ENCODE measurements at regions not wholly inside any gene's neighbourhood (a gene's known extent, or its start where the extent isn't known, plus 50 kb on each side); places are given as distances from the start of the nearest gene placed in this dataset.

GRCh38 chr11:115769891-115770290, 265.7 kb upstream of the CADM1 start:
- Histone ChIP-seq H3F3A (ENCODE audit: insufficient read depth) (no peaks in the 10 kb centered on the region), H3K4me1 (ENCODE audit: insufficient read depth) (no peaks in the 10 kb centered on the region), H3K36me3 (ENCODE audit: low read depth) (no peaks in the 10 kb centered on the region), H4K20me1 (ENCODE audit: insufficient read depth) (no peaks in the 10 kb centered on the region), H3K4me3 (no peak overlapping the region), H3K9me3 (ENCODE audit: low read depth) (no peaks in the 10 kb centered on the region), H3K27ac (no peak overlapping the region), H2AFZ (no peak overlapping the region), H3K9ac (no peak overlapping the region), H3K27me3 (replicated peaks; ENCODE audit: insufficient read depth) (no peaks in the 10 kb centered on the region), H3K79me2 (ENCODE audit: insufficient read depth) (no peaks in the 10 kb centered on the region), H3K4me2 (ENCODE audit: unreplicated experiment) (no peak overlapping the region), H3K9me2 (ENCODE audit: insufficient read depth) (no peaks in the 10 kb centered on the region)
- 15 to 17% methylated on average over 3 of the region's 3 CpGs for whole genome bisulfite sequencing, 2 experiments (ENCODE audit: low coverage in 1 of 2, low lambda C conversion rate in 2 of 2, missing lambda C conversion rate in 2 of 2)
- in situ Hi-C loops (cut with MboI), result no loop called here
- DNase-seq, result no peak
- no peak for TF ChIP-seq EZH2phosphoT487 (IDR thresholded peaks at IDR 0.05; ENCODE audit: insufficient read depth, low read depth)
- TF ChIP-seq EZH2 (IDR thresholded peaks at IDR 0.05; ENCODE audit: insufficient read depth, poor library complexity, severe bottlenecking), result no peak

GRCh38 chr11:115767883-115768282, 263.7 kb upstream of the CADM1 start:
- Histone ChIP-seq H4K20me1 (ENCODE audit: insufficient read depth) (no peaks in the 10 kb centered on the region), H3K9ac (no peak overlapping the region), H3K4me2 (ENCODE audit: unreplicated experiment) (no peak overlapping the region), H3F3A (ENCODE audit: insufficient read depth) (no peaks in the 10 kb centered on the region), H2AFZ (no peak overlapping the region), H3K9me3 (ENCODE audit: low read depth) (no peaks in the 10 kb centered on the region), H3K79me2 (ENCODE audit: insufficient read depth) (no peaks in the 10 kb centered on the region), H3K4me3 (no peak overlapping the region), H3K27ac (no peak overlapping the region), H3K36me3 (ENCODE audit: low read depth) (no peaks in the 10 kb centered on the region), H3K9me2 (ENCODE audit: insufficient read depth) (no peaks in the 10 kb centered on the region), H3K4me1 (ENCODE audit: insufficient read depth) (no peaks in the 10 kb centered on the region), H3K27me3 (replicated peaks; ENCODE audit: insufficient read depth) (no peaks in the 10 kb centered on the region)
- no peak for TF ChIP-seq EZH2 (IDR thresholded peaks at IDR 0.05; ENCODE audit: insufficient read depth, poor library complexity, severe bottlenecking)
- no peak for DNase-seq
- in situ Hi-C loops (cut with MboI), result no loop called here
- WGBS, 2 experiments (ENCODE audit: low coverage in 1 of 2, low lambda C conversion rate in 2 of 2, missing lambda C conversion rate in 2 of 2), result 43 to 46% methylated on average over 3 of the region's 3 CpGs

- Histone ChIP-seq H3K9ac (no peak overlapping the region), H2AFZ (no peak overlapping the region), H3K9me3 (ENCODE audit: low read depth) (no peaks in the 10 kb centered on the region), H3K79me2 (ENCODE audit: insufficient read depth) (no peaks in the 10 kb centered on the region), H3K36me3 (ENCODE audit: low read depth) (no peaks in the 10 kb centered on the region), H3K27me3 (replicated peaks; ENCODE audit: insufficient read depth) (no peaks in the 10 kb centered on the region), H3K27ac (no peak overlapping the region), H3K4me3 (no peak overlapping the region), H3F3A (ENCODE audit: insufficient read depth) (no peaks in the 10 kb centered on the region), H3K4me1 (ENCODE audit: insufficient read depth) (no peaks in the 10 kb centered on the region), H3K9me2 (ENCODE audit: insufficient read depth) (no peaks in the 10 kb centered on the region), H4K20me1 (ENCODE audit: insufficient read depth) (no peaks in the 10 kb centered on the region), H3K4me2 (ENCODE audit: unreplicated experiment) (no peak overlapping the region)
- TF ChIP-seq EZH2 (IDR thresholded peaks at IDR 0.05; ENCODE audit: insufficient read depth, poor library complexity, severe bottlenecking), result no peak
- no peak for TF ChIP-seq EZH2phosphoT487 (IDR thresholded peaks at IDR 0.05; ENCODE audit: insufficient read depth, low read depth)
- WGBS, 2 experiments (ENCODE audit: low coverage in 1 of 2, low lambda C conversion rate in 2 of 2, missing lambda C conversion rate in 2 of 2), result 32 to 39% methylated on average over 10 of the region's 10 CpGs
- DNase-seq, result no peak
- in situ Hi-C loops (cut with MboI), result no loop called here
Measured at GRCh38 chr11:115767047-115767802, 263.0 kb upstream of the CADM1 start.

GRCh38 chr11:115766561-115766960, 262.3 kb upstream of the CADM1 start:
- no peaks in the 10 kb centered on the region for H4K20me1 ChIP-seq (ENCODE audit: insufficient read depth)
- H3F3A ChIP-seq (ENCODE audit: insufficient read depth), result no peaks in the 10 kb centered on the region
- H3K36me3 ChIP-seq (ENCODE audit: low read depth), result no peaks in the 10 kb centered on the region
- H2AFZ ChIP-seq, result no peak overlapping the region
- no peaks in the 10 kb centered on the region for H3K9me3 ChIP-seq (ENCODE audit: low read depth)
- DNase-seq, result no peak
- no peak overlapping the region for H3K4me2 ChIP-seq (ENCODE audit: unreplicated experiment)
- no peak overlapping the region for H3K9ac ChIP-seq
- no peak overlapping the region for H3K27ac ChIP-seq
- TF ChIP-seq EZH2 (IDR thresholded peaks at IDR 0.05; ENCODE audit: insufficient read depth, poor library complexity, severe bottlenecking), result no peak
- no peak for TF ChIP-seq EZH2phosphoT487 (IDR thresholded peaks at IDR 0.05; ENCODE audit: insufficient read depth, low read depth)
- no peaks in the 10 kb centered on the region for H3K79me2 ChIP-seq (ENCODE audit: insufficient read depth)
- no peaks in the 10 kb centered on the region for H3K27me3 ChIP-seq (replicated peaks; ENCODE audit: insufficient read depth)
- H3K4me3 ChIP-seq, result no peak overlapping the region
- 28 to 29% methylated on average over 4 of the region's 4 CpGs for WGBS, 2 experiments (ENCODE audit: low coverage in 1 of 2, low lambda C conversion rate in 2 of 2, missing lambda C conversion rate in 2 of 2)
- in situ Hi-C loops (cut with MboI), result no loop called here
- H3K9me2 ChIP-seq (ENCODE audit: insufficient read depth), result no peaks in the 10 kb centered on the region
- no peaks in the 10 kb centered on the region for H3K4me1 ChIP-seq (ENCODE audit: insufficient read depth)

Data from GM23248 (cell line).